Tibial nerve (tissue), 4 donors: ENCODE measurements at regions not wholly inside any gene's neighbourhood (a gene's known extent, or its start where the extent isn't known, plus 50 kb on each side); places are given as distances from the start of the nearest gene placed in this dataset.

Source experiments
- EP300 ChIP-seq, 2 donors: sonication (generic); formaldehyde crosslinking; IDR thresholded peaks; one replicate each; pipeline ENCODE4 v1.6.1; 2017; ENCODE audit warnings: antibody characterized with exemption in 2 of 2, mild to moderate bottlenecking in 1 of 2
- POLR2A ChIP-seq, 2 donors: fragments of 450-650 bp; IDR thresholded peaks; one replicate each; pipeline ENCODE4 v1.6.1; 2017; ENCODE audit warnings: antibody characterized with exemption in 2 of 2, mild to moderate bottlenecking in 2 of 2, moderate library complexity in 2 of 2
- TF ChIP-seq, protein P1 (sequence below), 5 experiments: fragments of 200-600 bp in 3 of 5; fragments of 450-650 bp in 2 of 5; sonication (generic) in 3 of 5; IDR thresholded peaks; one replicate each; pipeline ENCODE4 v1.5.1; 2016 to 2019; ENCODE audit warnings: antibody characterized with exemption in 5 of 5, mild to moderate bottlenecking in 3 of 5, moderate library complexity in 2 of 5

DNA sequence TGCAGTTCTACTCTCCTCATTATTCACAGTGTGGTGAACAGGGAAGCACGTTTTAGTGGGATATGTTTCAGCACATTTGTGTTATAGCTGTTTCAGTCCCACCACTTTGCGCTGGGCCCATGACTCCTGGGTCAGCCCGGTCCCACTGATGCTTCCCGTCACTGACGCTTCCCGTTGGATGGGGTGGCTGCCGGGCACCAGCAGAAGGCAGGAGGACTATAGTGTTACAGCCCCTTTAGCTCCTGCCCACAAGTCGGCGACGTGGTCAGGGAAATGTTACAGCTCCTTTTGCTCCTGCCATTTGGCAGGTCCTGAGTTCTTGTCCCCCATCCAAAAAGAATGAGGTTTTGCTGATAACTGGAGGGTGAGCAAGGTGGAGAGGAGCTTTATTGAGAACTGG, 732.2 kb downstream of the NR4A2 start:
- no peak for TF ChIP-seq POLR2A (IDR thresholded peaks at IDR 0.05)
- TF ChIP-seq, protein P1, sequence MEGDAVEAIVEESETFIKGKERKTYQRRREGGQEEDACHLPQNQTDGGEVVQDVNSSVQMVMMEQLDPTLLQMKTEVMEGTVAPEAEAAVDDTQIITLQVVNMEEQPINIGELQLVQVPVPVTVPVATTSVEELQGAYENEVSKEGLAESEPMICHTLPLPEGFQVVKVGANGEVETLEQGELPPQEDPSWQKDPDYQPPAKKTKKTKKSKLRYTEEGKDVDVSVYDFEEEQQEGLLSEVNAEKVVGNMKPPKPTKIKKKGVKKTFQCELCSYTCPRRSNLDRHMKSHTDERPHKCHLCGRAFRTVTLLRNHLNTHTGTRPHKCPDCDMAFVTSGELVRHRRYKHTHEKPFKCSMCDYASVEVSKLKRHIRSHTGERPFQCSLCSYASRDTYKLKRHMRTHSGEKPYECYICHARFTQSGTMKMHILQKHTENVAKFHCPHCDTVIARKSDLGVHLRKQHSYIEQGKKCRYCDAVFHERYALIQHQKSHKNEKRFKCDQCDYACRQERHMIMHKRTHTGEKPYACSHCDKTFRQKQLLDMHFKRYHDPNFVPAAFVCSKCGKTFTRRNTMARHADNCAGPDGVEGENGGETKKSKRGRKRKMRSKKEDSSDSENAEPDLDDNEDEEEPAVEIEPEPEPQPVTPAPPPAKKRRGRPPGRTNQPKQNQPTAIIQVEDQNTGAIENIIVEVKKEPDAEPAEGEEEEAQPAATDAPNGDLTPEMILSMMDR (IDR thresholded peaks at IDR 0.05), result no peak
- no peak for TF ChIP-seq EP300 (IDR thresholded peaks at IDR 0.05)
